ENCODE measurements at regions not wholly inside any gene's neighbourhood (a gene's known extent, or its start where the extent isn't known, plus 50 kb on each side); places are given as distances from the start of the nearest gene placed in this dataset.

DNA sequence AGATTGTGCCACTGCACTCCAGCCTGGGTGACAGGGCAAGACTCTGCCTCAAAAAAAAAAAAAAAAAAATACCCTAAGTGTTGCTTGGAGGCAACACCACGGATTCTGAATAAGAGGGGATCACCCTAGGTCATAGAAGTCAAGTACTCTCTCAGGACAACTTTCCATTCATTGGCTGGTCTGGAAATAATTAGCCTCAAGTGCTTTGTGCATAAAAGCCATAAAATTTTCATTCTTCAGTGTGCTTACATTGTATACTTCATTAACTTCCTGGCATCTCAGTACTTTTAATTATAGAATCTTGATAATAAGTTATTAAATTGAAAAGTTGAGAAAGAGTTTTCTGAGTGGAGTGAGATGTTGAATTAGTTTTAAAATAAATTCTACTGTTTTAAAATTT lies 876.1 kb upstream of the FAM98A start:
- Histone ChIP-seq H2BK5ac (ENCODE audit: low read depth, low read length) (no peak overlapping the region), H2BK120ac (replicated peaks; ENCODE audit: low read depth, low read length) (no peak overlapping the region), H2BK12ac (ENCODE audit: low read depth, low read length) (no peak overlapping the region), H3K23ac (ENCODE audit: insufficient read length) (no peak overlapping the region), H2BK15ac (ENCODE audit: low read length) (no peak overlapping the region), H3K4me3 (ENCODE audit: extremely low read depth in 1 of 4, insufficient read depth in 2 of 4, low read depth in 3 of 4, low read length in 4 of 4) (no peak overlapping the region), H3K56ac (replicated peaks; ENCODE audit: insufficient read length, low read depth, low read length) (no peak overlapping the region), H3K4ac (replicated peaks; ENCODE audit: insufficient read length, low read depth, low read length) (no peak overlapping the region), H3K9ac (replicated peaks in 1 of 4; ENCODE audit: extremely low read depth in 1 of 4, low read depth in 3 of 4, low read length in 3 of 4) (no peak overlapping the region), H3K9me3 (ENCODE audit: insufficient read depth in 2 of 2, low read depth in 1 of 2, low read length in 1 of 2) (no peaks in the 10 kb centered on the region), H3K27me3 (replicated peaks in 1 of 4; ENCODE audit: control insufficient read depth in 3 of 4, extremely low read depth in 1 of 4, insufficient read depth in 3 of 4, low read length in 3 of 4) (no peaks in the 10 kb centered on the region), H4K20me1 (replicated peaks in 1 of 2; ENCODE audit: control insufficient read depth in 1 of 2, insufficient read depth in 2 of 2, low read length in 2 of 2) (no peaks in the 10 kb centered on the region), H3K4me2 (ENCODE audit: insufficient read depth in 1 of 2, low read depth in 2 of 2, low read length in 2 of 2) (no peak overlapping the region), H4K8ac (ENCODE audit: extremely low read depth, insufficient read depth, low read length) (no peak overlapping the region), H3K18ac (ENCODE audit: extremely low read depth, low read length) (no peak overlapping the region), H3K27ac (ENCODE audit: low read depth, low read length) (no peak overlapping the region), H3K23me2 (ENCODE audit: low read depth, low read length) (no peaks in the 10 kb centered on the region), H4K5ac (ENCODE audit: insufficient read length, low read depth, low read length) (no peak overlapping the region), H2AK5ac (ENCODE audit: low read depth, low read length) (no peak overlapping the region), H3K4me1 (replicated peaks in 1 of 4; ENCODE audit: control insufficient read depth in 3 of 4, insufficient read depth in 4 of 4, low read length in 3 of 4) (no peaks in the 10 kb centered on the region), H4K91ac (replicated peaks; ENCODE audit: insufficient read length, low read length) (no peak overlapping the region), H3K79me1 (ENCODE audit: low read depth, low read length) (no peaks in the 10 kb centered on the region), H2BK20ac (ENCODE audit: low read length) (no peak overlapping the region), H3K14ac (ENCODE audit: insufficient read length) (no peak overlapping the region), H3K79me2 (ENCODE audit: control insufficient read depth in 1 of 2, insufficient read depth in 2 of 2, low read length in 2 of 2) (no peaks in the 10 kb centered on the region), H2AFZ (ENCODE audit: low read length) (no peak overlapping the region), H3K36me3 (ENCODE audit: control insufficient read depth in 2 of 4, insufficient read depth in 4 of 4, low read length in 3 of 4) (no peaks in the 10 kb centered on the region)
- ChIA-PET CTCF (ENCODE audit: partially characterized antibody) (no interaction called here), POLR2A (ENCODE audit: partially characterized antibody) (no interaction called here)
- WGBS, 2 experiments (ENCODE audit: extremely low coverage in 1 of 2, insufficient coverage in 1 of 2, insufficient read length in 1 of 2, insufficient replicate concordance in 2 of 2, low coverage in 1 of 2, low lambda C conversion rate in 2 of 2, missing lambda C conversion rate in 1 of 2), result 100% methylated on average over 1 of the region's 1 CpG; no CpG with 5 or more reads in 1 of the 2 experiments
- FAIRE-seq (no peak), DNase-seq (ENCODE audit: low read depth in 1 of 2, low spot score in 2 of 2) (no peak)
- TF ChIP-seq USF2 (IDR thresholded peaks at IDR 0.05; ENCODE audit: low read length) (no peak), SIRT6 (IDR thresholded peaks at IDR 0.05; ENCODE audit: low read length) (no peak), SIN3A (conservative IDR thresholded peaks at IDR 0.05 in 1 of 2, IDR thresholded peaks at IDR 0.05 in 1 of 2; ENCODE audit: low read depth in 1 of 2, low read length in 2 of 2) (no peak), ZNF274 (IDR thresholded peaks at IDR 0.05; ENCODE audit: borderline replicate concordance, extremely low read depth, low read length) (no peak), NANOG (IDR thresholded peaks at IDR 0.05; ENCODE audit: insufficient read depth, low read depth, low read length, poor library complexity, severe bottlenecking) (no peak), TCF12 (IDR thresholded peaks at IDR 0.05; ENCODE audit: low read depth, low read length) (no peak), SUZ12 (IDR thresholded peaks at IDR 0.05; ENCODE audit: low read length) (no peak), TBP (IDR thresholded peaks at IDR 0.05; ENCODE audit: low read depth, low read length) (no peak), SIX5 (IDR thresholded peaks at IDR 0.05; ENCODE audit: low read depth, low read length) (no peak)
- TF ChIP-seq, protein P1, sequence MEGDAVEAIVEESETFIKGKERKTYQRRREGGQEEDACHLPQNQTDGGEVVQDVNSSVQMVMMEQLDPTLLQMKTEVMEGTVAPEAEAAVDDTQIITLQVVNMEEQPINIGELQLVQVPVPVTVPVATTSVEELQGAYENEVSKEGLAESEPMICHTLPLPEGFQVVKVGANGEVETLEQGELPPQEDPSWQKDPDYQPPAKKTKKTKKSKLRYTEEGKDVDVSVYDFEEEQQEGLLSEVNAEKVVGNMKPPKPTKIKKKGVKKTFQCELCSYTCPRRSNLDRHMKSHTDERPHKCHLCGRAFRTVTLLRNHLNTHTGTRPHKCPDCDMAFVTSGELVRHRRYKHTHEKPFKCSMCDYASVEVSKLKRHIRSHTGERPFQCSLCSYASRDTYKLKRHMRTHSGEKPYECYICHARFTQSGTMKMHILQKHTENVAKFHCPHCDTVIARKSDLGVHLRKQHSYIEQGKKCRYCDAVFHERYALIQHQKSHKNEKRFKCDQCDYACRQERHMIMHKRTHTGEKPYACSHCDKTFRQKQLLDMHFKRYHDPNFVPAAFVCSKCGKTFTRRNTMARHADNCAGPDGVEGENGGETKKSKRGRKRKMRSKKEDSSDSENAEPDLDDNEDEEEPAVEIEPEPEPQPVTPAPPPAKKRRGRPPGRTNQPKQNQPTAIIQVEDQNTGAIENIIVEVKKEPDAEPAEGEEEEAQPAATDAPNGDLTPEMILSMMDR (IDR thresholded peaks at IDR 0.05; ENCODE audit: control extremely low read depth in 1 of 3, insufficient read depth in 1 of 3, low read depth in 1 of 3, low read length in 3 of 3), result no peak

All from H1 (cell line).